Left renal pelvis (tissue), 4 donors: ENCODE measurements at regions not wholly inside any gene's neighbourhood (a gene's known extent, or its start where the extent isn't known, plus 50 kb on each side); places are given as distances from the start of the nearest gene placed in this dataset.

Experiments
- DNase-seq, 4 donors: peaks; one replicate each; pipeline ENCODE4 v3.0.0-alpha.2; 2013; ENCODE audit warnings: low read depth in 4 of 4, low spot score in 3 of 4

DNA sequence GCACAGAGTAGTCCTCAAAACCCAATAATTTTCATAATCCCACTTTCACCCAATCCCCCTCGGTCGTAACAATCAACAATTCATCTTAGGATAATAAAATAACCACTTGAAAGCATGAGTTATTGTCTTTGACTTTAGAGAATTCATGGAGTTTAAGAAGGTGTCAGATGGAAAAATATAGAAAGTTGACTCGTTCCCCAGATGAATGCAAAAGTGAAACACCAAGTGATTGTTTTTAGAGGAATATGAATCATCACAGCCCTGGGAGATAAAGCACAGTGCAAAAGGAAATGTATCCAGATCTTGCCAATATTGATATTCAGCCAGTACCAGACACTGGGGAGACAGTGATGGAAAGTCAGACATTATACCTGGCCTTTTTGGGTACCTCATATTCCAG, 860.5 kb downstream of the DHX35 start:
- DNase-seq = no peak

DNA sequence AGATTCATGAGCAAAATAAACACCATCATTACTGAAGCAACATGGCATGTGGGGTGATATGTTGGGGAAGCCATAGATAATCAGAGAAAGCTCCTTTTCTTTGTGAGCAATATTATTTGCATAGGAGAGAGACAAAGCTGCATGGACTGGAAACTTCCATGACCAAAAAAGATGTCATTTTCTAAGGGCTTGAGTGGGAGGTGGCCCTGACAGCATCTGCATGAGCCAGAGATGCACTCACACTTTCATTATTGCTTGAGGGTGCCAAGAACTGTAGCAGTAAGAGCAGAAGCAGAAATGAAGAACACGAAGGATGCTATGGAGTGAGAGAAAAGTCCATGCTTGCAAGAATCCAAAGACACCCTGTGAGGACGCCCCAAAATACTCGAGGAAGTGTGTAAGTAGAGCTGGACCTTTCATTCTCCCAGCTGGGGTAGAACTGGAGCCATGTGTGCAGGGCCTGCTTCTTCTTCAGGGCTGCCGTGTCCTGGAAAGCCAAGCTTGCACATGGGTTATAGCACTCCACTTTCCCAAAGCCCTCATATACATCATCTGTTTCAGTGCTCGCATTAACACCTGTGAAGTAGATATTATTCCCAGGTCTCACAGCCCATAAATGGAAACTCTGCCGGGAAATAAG, 851.2 kb downstream of the DHX35 start:
- no peak for DNase-seq

DNA sequence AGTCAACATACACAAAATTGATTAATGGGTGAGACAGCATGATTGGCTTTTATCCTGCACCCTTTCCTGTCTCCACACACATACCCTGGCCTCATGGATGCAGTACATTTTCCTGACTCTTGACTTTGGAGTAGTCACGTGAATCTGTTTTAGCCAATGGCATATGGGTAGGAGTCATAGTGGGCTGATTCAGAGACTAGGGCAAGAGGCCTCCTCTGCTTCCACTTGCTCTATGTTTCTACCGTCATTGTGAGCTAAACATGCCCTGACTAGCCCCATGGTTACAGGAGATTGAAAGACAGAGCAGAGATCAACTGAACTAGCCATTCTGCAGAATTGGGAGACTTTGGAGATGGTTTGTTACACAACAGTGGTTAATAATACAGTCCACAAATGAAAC, 850.0 kb downstream of the DHX35 start:
- DNase-seq = no peak

DNA sequence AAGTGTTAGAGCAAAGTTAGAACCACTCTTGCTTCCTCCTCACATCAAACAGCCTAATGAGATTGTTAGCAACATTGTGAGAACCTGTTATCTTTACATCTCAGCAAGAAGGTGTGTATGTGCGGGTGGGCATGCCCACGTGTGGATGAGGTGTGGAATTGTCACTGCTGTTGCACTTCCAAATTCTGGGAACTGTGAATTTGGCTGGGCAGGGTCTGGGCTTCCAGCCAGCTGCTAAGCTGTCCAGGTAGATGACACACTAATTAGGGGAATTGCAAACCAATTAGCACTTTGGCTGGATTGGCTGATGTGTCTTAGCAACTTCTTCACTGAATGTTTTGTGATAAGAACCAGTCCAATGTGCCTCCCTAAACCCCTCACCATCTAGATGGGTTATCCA, 848.2 kb downstream of the DHX35 start:
- DNase-seq = no peak

DNA sequence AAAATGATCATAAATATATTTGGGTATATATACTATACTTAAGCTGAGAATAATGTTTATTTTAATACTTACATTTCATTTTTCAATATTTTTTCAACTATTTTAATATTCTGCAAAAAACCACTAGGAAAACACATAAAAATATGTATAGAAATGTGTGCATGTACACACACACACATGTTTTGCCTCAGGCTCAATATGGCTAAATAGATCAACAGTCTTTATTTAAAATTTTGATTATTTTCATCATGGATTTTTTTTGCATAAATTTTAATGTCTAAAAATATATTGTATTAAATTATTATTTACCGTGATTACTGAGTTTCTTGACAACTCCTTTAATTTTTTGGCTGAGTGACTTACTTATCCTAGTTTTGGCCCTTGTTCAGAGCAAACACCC, 846.5 kb downstream of the DHX35 start:
- DNase-seq = no peak

DNA sequence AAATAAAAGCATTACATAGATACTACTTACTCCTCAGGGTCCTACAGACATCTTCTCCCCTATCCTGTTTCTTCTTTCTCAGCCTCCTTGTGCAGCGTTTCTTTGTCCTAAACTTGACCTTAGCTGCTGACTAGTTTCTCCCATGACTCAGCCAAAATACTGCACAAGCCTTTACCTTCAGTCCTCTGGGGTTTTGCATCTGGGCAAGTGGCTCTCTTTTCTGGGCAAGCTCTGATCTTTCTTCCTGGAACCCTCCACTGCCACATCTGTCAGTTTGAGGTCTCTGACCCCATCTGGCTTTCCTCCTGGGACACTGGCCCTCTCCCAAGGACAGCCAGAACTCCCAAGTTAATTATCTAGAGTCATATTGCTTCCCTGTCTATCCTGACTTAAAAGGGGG, 838.4 kb downstream of the DHX35 start:
- DNase-seq = no peak

DNA sequence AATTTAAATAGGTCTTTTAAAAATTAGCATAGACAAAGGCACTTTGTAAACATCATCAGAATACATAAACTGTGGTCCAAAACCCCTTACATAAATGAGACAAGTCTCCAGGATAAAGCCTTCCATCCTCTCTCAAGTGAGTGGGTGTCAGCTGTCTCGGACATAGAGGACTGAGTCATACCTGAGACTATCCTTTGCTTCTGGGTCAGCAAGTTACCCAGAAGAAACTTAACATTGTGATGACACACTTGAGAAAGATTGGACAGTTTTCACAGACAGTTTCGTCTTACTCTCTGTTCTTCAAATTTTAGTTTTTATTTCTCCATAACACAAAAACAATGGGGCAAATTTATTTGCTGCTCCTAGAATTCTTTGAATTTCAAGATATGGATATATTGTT, 838.0 kb downstream of the DHX35 start:
- no peak for DNase-seq

DNA sequence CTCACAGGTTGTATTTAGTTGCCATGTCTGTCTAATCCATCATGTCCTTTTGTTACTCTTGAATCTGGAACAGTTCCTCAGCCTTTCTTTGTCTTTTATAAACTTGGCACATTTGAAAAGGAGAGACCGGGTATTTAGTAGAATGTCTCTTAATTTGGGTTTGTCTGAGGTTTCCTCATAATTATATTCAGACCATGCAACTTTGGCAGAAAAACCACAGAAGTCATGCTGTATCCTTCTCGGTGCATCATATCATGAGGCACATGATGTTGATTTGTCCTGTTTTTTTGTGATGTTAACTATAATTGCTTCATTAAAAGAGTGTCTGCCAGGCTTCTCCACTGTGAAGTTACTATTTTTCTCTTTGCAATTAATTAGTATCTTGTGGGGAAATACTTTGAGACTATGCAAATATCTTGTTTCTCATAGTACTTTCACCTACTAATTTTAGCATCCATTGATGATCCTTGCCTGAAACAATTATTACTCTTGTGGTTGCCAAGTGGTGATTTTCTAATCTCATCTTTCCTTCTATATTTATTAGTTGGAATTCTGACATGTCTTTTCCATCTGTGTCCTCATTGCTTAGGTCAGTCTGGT, 837.3 kb downstream of the DHX35 start:
- no peak for DNase-seq

DNA sequence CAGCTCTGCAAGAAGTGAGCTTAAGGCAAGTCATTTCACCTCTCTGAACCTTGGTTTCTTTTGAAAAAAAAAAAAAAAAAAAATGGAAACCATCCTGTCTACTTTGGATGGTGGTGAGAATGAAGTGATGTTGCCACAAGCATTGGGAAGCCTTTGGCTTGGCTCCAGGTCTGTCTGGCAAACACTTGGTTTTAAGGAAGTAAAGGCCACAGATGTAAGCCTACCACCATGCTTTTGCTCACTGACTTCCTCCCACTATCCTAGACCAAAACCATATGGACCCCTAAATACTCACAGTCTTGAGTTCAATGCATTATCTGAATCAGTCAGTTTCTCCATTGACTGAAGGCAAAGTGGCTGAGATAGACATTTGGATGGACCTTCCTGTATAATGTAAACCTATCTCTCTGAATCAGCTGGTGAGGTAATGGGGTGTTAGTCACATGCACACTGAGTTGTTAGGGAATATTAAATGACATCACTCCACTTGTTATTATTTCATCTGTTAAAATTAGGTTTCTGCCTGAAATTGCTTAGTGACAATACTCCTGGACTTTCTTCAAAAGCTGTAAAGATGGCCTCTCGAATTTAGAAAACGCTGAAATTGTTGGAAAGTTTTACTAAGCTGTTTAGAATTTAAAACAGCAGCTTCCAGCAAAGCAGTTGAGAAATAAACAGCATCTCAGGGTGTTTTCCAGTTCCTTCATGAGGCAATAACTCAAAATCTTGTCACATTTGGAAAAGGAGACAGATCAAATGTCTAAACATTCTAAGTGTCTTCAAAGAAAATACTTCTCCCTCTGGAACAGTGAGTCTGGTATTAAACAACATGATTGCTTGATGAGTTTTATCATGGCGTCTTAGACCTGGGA, 833.5 kb downstream of the DHX35 start:
- no peak for DNase-seq

DNA sequence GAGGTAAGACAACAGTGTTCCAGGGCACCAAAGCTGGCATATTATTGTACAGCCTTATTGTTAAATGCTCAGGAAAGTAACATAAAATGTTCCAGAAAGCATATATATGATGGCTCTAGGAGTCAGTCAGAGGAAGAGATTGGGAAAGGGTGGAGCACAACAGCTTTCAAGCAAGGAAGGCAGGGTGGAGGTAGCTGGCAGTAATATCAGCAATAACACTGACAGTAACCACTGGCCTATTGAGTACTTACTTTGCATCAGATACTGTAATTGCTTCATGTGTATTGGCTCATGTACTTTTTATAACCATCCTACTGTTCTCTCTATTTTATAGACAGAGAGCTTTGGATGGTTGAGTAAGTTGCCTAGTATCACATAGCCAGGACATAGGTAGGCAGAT, 830.2 kb downstream of the DHX35 start:
- no peak for DNase-seq

DNA sequence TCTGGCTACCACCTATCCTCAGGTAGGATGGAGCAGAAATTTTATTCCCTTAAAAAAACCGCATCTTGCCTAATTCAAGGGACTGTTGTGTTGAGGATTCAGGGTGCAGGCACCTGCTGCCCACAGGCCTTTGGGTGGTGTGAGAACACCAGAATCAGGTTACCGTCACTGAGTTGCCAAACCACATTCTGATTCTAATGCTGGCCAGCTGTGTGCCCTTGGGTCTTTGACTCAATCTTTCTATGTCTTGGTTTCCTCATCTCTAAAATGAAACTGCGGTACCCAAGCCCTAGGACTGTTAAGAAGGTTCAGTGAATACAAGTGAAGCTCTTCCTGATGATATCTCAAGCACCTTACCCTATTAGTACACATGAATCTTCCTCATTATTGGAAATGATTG, 827.3 kb downstream of the DHX35 start:
- DNase-seq = no peak

DNA sequence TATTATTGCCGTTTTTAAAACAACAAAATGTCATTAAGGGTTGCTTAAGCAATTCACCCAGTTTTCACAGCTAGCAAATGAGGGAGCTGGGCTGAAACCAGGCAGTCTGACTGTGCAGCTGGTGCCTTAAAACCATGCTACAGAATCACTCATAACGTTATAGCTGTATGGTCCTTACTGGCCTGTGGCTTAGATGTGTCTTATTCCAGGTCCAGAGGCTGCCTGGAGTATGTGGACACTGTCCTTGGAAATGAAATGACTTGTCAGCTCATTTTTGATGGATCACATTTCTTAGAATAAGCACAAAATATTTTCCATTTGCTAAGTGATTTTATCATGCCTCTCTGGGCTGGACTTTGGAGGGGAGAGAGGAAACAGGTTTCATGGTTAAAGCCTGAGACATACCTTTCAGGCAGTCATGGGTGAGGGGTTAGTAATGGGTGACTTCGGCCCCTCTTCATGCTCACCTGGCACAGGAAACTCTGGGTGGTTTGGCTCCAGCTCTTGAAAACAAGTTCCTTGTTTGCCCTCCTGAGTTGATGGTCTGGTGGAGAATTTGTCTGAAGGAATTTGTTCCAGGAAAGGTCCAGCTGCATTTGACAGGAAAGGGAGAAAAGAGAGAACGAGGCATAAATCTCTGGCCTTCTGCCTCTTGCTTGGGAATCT, 823.2 kb downstream of the DHX35 start:
- DNase-seq = peak in 1 of 4 donors; percentile 14

DNA sequence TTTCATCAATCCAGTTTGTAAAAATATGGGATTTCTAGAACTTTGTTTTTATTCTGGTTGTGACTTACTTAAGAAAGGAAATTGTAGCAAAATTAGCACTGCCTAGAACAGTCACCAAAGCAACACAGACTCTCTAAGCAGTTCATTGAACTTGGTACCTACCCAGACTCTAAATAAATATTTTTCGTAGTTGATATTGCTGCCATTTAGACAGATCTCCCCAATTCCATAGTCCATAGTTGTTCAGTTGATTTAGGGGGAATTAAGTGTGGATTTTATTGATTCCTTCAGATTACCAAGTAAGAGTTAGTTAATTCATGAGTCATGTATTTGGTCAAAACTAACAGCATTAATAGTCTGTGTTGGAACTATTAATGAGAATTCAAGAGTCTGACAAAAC, 822.5 kb downstream of the DHX35 start:
- DNase-seq = no peak

DNA sequence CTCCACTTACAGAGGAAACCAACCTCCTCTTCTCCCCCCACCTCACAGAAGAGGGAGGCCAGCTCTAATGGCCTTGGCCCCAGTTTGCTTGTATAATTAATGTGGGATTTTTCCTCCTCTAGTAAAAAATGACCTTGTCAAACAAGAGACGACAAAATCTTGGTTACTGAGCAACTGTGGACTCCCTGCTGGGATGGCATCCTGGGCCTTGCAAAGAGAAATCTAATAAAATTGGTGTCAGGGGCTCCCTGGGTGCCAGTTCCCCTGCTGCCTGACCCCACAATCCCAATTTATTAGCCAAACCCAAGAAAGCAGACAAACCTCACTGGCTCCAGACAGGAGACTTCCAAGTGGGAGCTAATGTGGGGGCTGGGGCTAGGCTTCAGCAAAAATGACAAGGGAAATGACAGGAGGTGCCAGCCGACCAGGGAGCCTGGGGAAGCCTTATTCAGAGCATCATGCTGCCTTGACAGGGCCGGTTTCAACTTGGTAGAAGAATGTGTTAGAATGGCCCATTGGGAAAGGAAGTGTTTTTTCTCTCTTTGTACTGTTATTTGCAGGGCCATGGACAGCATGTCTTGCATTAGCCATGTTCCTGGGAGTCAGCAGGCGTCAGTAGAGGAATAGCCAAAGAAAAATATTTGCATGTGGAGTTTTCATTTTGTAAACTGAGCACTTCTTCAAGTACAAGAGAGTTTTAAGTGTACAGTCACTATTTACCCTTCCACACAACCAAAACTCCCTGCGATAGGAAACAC, 816.9 kb downstream of the DHX35 start:
- DNase-seq = no peak

DNA sequence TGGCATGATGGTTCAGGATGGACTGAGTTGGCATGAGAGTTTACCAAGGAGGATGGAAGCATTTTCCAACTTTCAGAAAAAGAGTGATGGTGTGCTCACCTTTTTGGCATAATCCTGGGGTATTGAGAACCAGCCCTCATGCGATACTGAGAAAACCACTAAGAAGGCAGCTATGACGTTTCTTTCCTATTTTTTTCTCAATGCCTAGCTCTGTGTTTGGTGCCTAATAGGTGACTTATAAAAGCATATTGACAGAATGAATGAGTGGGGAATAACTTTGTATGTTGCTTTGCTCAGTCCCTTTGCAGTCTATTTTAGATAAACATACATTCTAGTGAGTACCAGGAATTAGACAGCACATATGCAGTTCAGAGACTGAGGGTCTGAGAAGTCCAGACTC, 816.3 kb downstream of the DHX35 start:
- DNase-seq = peak in 1 of 4 donors; percentile 5

DNA sequence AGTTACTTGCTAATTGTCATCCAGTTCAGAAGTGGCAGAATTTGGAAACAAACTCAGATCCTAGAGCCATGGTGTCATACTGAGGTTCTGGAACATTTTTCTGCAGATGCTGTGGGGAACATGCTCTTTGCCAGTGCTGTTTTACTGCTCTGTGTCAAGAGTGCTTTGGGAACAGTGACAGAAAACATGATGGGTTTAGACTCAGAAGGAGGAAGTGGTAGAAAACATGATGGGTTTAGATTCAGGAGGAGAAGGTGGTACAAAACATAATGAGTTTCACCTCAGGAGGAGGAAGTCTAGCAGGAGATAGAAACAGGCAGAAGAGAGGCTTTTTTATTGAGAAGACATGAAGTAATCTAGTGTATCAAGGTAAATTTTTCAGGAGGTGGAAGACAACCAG, 815.5 kb downstream of the DHX35 start:
- DNase-seq = no peak

DNA sequence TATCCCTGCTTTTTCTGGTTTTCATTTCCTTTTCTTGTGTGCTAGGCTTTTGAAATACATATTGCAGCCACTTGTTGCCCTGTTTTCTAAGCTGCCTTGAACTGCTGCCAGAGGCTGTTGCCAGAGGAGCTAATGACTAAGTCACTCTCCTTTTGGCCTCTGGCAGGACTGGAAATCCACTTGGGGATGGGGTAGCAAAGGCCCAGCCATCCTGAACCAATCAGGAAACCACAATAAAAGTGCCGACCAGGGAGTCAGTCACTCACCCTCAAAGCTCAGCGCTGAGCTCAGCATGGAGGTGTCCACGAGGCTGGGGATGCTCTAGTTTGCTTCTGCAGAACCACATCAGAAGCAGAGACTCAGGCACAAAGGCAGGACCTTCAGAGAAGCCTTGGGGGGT, 813.0 kb downstream of the DHX35 start:
- no peak for DNase-seq

DNA sequence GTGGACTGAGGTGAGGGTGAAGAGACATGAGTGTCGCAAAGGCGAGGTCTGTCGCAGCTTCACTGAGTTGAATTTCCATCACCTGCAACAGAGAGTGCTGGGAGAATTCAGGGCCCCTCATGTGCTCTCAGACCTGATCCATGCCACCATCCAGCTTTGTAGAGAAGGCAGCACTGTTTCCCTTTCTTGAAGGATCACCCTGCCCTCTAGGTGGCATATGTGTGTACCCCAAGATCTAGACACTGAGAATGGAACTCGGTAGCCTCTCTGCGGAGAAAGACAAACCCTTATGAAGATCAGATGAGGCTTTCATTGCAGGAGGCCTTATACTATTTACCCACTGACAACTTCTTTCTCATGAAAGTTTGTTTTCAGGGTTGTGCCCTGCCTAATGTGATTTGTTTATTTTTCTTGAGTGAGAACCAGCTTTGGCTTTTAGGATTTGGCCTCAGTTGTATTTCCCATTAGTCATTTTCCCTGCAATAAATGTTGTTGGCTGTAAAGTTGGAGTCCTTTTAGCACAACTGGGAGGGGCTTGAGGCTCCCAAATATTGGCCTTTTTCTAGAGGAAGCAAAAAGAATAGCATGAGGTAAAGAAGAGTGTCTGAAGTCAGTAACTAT, 811.3 kb downstream of the DHX35 start:
- no peak for DNase-seq

DNA sequence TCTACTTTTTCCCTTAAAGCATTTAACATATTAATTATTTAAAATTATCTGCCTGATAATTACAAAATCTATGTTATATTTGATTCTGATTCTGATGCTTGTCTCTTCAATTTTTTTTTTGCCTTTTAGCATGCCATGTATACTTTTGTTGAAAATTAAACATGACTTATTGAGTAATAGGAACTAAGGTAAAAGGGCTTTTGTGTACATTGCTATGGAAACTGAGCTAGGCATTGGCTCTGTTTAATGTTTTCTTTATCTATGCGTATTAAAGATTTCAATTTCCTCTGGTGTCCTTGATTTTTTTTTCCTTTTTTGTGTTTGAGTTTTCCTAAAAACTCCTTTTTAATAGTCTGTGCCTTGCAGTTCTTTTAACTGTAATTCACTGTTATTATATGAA, 805.2 kb downstream of the DHX35 start:
- no peak for DNase-seq

DNA sequence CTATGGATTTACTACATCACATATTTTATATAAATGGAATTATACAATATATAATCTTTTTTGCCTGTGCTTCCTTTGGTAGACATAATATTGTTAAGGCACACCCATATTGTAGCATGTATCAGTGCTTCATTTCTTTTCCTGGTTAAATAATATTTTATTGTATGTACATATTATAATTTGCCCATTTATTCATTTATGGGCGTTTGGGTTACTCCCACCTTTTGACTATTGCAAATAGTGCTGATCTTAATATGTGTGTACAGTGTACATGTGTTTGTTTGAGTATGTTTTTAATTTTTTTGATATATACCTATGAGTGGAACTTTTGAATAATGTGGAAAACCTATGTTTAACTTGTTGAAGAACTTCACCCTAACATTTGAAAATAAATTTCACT, 804.2 kb downstream of the DHX35 start:
- no peak for DNase-seq
